ENCODE measurements at regions not wholly inside any gene's neighbourhood (a gene's known extent, or its start where the extent isn't known, plus 50 kb on each side); places are given as distances from the start of the nearest gene placed in this dataset.

GRCh38 chr7:46902463-46902862, 679.4 kb downstream of the TNS3 start:
- Mint-ChIP-seq H3K36me3 (ENCODE audit: low read depth) (no peaks in the 10 kb centered on the region), H3K27me3 (ENCODE audit: low read depth) (no peaks in the 10 kb centered on the region), H3K9me3 (peaks cover 20% of the 10 kb centered on the region), H3K27ac (no peak overlapping the region), H3K4me3 (no peak overlapping the region), H3K4me1 (no peaks in the 10 kb centered on the region)
- TF ChIP-seq, protein P1, sequence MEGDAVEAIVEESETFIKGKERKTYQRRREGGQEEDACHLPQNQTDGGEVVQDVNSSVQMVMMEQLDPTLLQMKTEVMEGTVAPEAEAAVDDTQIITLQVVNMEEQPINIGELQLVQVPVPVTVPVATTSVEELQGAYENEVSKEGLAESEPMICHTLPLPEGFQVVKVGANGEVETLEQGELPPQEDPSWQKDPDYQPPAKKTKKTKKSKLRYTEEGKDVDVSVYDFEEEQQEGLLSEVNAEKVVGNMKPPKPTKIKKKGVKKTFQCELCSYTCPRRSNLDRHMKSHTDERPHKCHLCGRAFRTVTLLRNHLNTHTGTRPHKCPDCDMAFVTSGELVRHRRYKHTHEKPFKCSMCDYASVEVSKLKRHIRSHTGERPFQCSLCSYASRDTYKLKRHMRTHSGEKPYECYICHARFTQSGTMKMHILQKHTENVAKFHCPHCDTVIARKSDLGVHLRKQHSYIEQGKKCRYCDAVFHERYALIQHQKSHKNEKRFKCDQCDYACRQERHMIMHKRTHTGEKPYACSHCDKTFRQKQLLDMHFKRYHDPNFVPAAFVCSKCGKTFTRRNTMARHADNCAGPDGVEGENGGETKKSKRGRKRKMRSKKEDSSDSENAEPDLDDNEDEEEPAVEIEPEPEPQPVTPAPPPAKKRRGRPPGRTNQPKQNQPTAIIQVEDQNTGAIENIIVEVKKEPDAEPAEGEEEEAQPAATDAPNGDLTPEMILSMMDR (IDR thresholded peaks at IDR 0.05; ENCODE audit: unreplicated experiment in 3 of 3): no peak

DNA sequence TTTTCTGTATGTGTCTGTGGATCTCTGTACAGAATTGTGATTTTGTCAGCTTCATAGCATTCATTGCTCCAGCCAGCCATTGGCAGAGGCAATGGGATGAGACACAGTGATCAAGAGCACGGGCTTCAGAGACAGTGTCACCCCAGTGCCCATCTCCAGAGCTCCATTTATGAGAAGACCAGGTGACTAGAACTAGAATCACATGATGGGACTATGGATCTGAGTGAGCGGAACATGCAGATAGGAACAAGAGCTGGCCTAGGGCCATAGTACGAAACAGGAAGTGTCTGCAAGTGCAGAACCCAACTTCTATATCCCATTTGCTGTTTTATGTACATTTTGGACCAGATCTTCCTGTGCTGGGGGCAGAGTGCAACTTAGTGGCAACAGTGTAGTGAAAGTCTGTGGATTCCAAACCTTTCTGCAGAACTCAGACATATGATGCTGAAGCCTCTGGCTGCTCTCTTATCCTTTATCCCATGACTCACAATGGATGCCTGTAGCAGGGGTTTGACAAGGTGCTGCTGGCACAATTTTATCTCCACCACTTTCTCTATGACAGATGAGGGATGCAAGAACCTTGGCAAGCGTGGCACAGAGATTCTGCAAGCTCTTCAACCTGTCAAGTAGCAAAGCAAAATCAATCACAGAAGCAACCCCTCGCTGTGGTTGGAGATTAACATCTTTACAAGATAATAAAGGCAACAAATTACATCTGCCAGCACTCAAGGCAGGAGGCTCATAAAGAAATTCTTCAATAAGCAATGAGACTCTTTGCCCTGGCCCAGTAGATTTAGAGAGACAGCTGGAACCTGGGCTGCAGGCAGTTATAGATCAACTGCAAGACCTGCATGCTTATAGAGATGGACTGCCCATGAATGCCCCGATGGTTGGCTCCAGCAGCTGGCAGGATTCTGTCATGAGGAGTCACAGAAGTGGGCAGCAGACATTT, 681.3 kb downstream of the TNS3 start:
- Mint-ChIP-seq H3K9me3 (peaks cover 20% of the 10 kb centered on the region), H3K4me1 (no peaks in the 10 kb centered on the region), H3K4me3 (no peak overlapping the region), H3K36me3 (ENCODE audit: low read depth) (no peaks in the 10 kb centered on the region), H3K27ac (peak overlapping the region; percentile 14 to 58 (median 42)), H3K27me3 (ENCODE audit: low read depth) (no peaks in the 10 kb centered on the region)
- TF ChIP-seq, protein P1 (IDR thresholded peaks at IDR 0.05; ENCODE audit: unreplicated experiment in 3 of 3): no peak

DNA sequence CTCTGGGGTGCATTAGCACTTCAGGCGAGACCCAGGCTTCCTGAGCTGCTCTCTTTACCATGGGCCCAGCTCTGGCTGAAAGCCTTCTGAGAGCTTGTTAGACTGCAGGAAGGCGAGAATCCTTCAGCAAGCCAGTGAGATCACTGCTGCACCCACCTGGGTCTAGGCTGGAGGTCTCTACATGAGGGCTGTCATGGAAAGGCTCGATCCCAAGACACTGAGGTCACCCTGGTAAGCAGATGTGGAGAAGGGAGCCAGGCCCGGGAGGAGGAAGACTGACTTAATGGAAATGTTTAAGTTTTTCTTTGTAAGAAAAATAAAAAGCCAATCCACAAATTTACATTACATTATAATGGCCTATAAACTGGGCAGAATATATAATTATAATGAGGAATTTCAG, 684.5 kb downstream of the TNS3 start:
- Mint-ChIP-seq H3K9me3 (peaks cover 20% of the 10 kb centered on the region), H3K27me3 (ENCODE audit: low read depth) (no peaks in the 10 kb centered on the region), H3K36me3 (ENCODE audit: low read depth) (no peaks in the 10 kb centered on the region), H3K27ac (no peak overlapping the region), H3K4me3 (no peak overlapping the region), H3K4me1 (no peaks in the 10 kb centered on the region)
- TF ChIP-seq, protein P1 (IDR thresholded peaks at IDR 0.05; ENCODE audit: unreplicated experiment in 3 of 3): no peak

- Mint-ChIP-seq H3K4me3 (no peak overlapping the region), H3K36me3 (ENCODE audit: low read depth) (no peaks in the 10 kb centered on the region), H3K27me3 (ENCODE audit: low read depth) (no peaks in the 10 kb centered on the region), H3K4me1 (no peaks in the 10 kb centered on the region), H3K27ac (no peak overlapping the region), H3K9me3 (peaks cover 19% of the 10 kb centered on the region)
- TF ChIP-seq, protein P1 (IDR thresholded peaks at IDR 0.05; ENCODE audit: unreplicated experiment in 3 of 3): no peak
These were observed 695.1 kb downstream of the TNS3 start for GRCh38 chr7:46886669-46887374.

- Mint-ChIP-seq H3K27ac (no peak overlapping the region), H3K4me3 (no peak overlapping the region), H3K9me3 (peaks cover 10% of the 10 kb centered on the region), H3K36me3 (ENCODE audit: low read depth) (no peaks in the 10 kb centered on the region), H3K27me3 (ENCODE audit: low read depth) (no peaks in the 10 kb centered on the region), H3K4me1 (no peaks in the 10 kb centered on the region)
- TF ChIP-seq, protein P1 (IDR thresholded peaks at IDR 0.05; ENCODE audit: unreplicated experiment in 3 of 3): no peak
These were observed 696.7 kb downstream of the TNS3 start for GRCh38 chr7:46885167-46885566.

Measured in nephron (organoid).